ENCODE measurements at regions not wholly inside any gene's neighbourhood (a gene's known extent, or its start where the extent isn't known, plus 50 kb on each side); places are given as distances from the start of the nearest gene placed in this dataset.
"Not testable (repeated sequence)": the region's sequence is repeated elsewhere in the genome, so short reads cannot be mapped to it uniquely, and the experiment has no call there.

GRCh38 chr3:159401069-159401468 is 587.6 kb upstream of the IL12A start:
- H3K4me2 ChIP-seq (ENCODE audit: control insufficient read depth, extremely low read depth, insufficient read depth, low read depth, low read length), result no peak overlapping the region
- H3K4me1 ChIP-seq (ENCODE audit: control insufficient read depth, extremely low read depth, insufficient read depth, low read length), result no peaks in the 10 kb centered on the region
- H3K79me2 ChIP-seq (ENCODE audit: control insufficient read depth, insufficient read depth, low read length), result no peaks in the 10 kb centered on the region
- H3K27ac ChIP-seq (ENCODE audit: control insufficient read depth, insufficient read depth, low read length), result no peak overlapping the region
- H3K36me3 ChIP-seq (ENCODE audit: control insufficient read depth in 2 of 2, extremely low read depth in 1 of 2, insufficient read depth in 2 of 2, low read length in 2 of 2), result no peaks in the 10 kb centered on the region
- FAIRE-seq, result no peak
- no peak overlapping the region for H3K4me3 ChIP-seq (ENCODE audit: control insufficient read depth in 2 of 3, extremely low read depth in 1 of 3, insufficient read depth in 2 of 3, low read depth in 1 of 3, low read length in 3 of 3)
- H2AFZ ChIP-seq (ENCODE audit: control insufficient read depth, low read length), result no peak overlapping the region
- TF ChIP-seq, protein P1, sequence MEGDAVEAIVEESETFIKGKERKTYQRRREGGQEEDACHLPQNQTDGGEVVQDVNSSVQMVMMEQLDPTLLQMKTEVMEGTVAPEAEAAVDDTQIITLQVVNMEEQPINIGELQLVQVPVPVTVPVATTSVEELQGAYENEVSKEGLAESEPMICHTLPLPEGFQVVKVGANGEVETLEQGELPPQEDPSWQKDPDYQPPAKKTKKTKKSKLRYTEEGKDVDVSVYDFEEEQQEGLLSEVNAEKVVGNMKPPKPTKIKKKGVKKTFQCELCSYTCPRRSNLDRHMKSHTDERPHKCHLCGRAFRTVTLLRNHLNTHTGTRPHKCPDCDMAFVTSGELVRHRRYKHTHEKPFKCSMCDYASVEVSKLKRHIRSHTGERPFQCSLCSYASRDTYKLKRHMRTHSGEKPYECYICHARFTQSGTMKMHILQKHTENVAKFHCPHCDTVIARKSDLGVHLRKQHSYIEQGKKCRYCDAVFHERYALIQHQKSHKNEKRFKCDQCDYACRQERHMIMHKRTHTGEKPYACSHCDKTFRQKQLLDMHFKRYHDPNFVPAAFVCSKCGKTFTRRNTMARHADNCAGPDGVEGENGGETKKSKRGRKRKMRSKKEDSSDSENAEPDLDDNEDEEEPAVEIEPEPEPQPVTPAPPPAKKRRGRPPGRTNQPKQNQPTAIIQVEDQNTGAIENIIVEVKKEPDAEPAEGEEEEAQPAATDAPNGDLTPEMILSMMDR (optimal IDR thresholded peaks at IDR 0.05 in 1 of 3, IDR thresholded peaks at IDR 0.05 in 1 of 3, conservative IDR thresholded peaks at IDR 0.05 in 1 of 3; ENCODE audit: extremely low read depth in 1 of 3, insufficient read depth in 2 of 3, low read length in 3 of 3), result no peak
- TF ChIP-seq EZH2 (IDR thresholded peaks at IDR 0.05; ENCODE audit: low read length), result no peak
- H3K9ac ChIP-seq (ENCODE audit: control insufficient read depth, extremely low read depth, insufficient read depth, low read length), result no peak overlapping the region
- no peak for DNase-seq (ENCODE audit: low read depth, low spot score)
- H3K27me3 ChIP-seq (ENCODE audit: control insufficient read depth, extremely low read depth, insufficient read depth, low read length), result no peaks in the 10 kb centered on the region
- dilution Hi-C loops (cut with MboI; ENCODE audit: extremely low pct_ligation_motif_present, low sequenced_read_pairs), result no loop called here
- H3K9me3 ChIP-seq (ENCODE audit: control insufficient read depth, low read depth, low read length), result no peaks in the 10 kb centered on the region
- H4K20me1 ChIP-seq (ENCODE audit: control insufficient read depth, extremely low read depth, insufficient read depth, low read length), result no peaks in the 10 kb centered on the region
- no peaks in the 10 kb centered on the region for H3K9me1 ChIP-seq (ENCODE audit: control insufficient read depth, extremely low read depth, insufficient read depth, low read length)

DNA sequence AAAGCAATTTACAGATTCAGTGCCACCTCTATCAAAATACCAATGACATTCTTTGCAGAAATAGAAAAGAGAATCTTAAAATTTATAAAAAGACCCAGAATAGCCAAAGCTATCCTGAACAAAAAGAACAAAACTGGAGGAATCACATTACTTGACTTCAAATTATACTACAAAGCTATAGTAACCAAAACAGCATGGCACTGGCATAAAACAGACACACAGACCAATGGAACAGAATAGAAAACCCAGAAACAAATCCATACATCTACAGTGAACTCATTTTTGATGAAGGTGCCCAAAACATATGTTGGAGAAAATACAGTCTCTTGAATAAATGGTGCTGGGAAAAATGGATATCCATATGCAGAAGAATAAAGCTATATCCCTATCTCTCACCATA is 578.9 kb upstream of the IL12A start:
- H3K79me2 ChIP-seq (ENCODE audit: control insufficient read depth, insufficient read depth, low read length); H3K4me2 ChIP-seq (ENCODE audit: control insufficient read depth, extremely low read depth, insufficient read depth, low read depth, low read length); H3K27ac ChIP-seq (ENCODE audit: control insufficient read depth, insufficient read depth, low read length); H3K4me3 ChIP-seq (ENCODE audit: control insufficient read depth in 2 of 3, extremely low read depth in 1 of 3, insufficient read depth in 2 of 3, low read depth in 1 of 3, low read length in 3 of 3); dilution Hi-C loops (cut with MboI; ENCODE audit: extremely low pct_ligation_motif_present, low sequenced_read_pairs); H3K27me3 ChIP-seq (ENCODE audit: control insufficient read depth, extremely low read depth, insufficient read depth, low read length); DNase-seq (ENCODE audit: low read depth, low spot score); H4K20me1 ChIP-seq (ENCODE audit: control insufficient read depth, extremely low read depth, insufficient read depth, low read length); FAIRE-seq; H3K9me1 ChIP-seq (ENCODE audit: control insufficient read depth, extremely low read depth, insufficient read depth, low read length); H3K9ac ChIP-seq (ENCODE audit: control insufficient read depth, extremely low read depth, insufficient read depth, low read length); H3K4me1 ChIP-seq (ENCODE audit: control insufficient read depth, extremely low read depth, insufficient read depth, low read length); H3K9me3 ChIP-seq (ENCODE audit: control insufficient read depth, low read depth, low read length); H2AFZ ChIP-seq (ENCODE audit: control insufficient read depth, low read length); H3K36me3 ChIP-seq (ENCODE audit: control insufficient read depth in 2 of 2, extremely low read depth in 1 of 2, insufficient read depth in 2 of 2, low read length in 2 of 2): not testable (repeated sequence)

DNA sequence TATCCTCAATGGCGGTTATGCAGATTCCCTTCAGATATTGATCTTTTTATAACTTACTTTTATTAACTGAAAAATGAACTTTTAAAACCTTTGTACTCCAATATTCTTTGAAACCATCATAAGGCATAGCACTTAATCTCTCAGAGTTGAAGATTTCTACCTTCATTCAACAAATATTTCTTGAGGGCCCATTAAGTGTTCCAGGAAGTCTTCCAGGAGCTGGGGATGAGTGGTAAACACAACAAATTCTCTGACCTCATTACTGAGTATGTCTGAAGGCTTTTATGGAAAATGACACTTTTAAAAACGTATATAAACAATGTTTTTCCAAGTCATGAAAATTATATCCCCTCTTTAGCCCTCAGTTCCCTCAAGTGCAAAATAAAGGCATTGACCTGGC is 575.3 kb upstream of the IL12A start:
- H3K9ac ChIP-seq (ENCODE audit: control insufficient read depth, extremely low read depth, insufficient read depth, low read length), result no peak overlapping the region
- no peak overlapping the region for H3K27ac ChIP-seq (ENCODE audit: control insufficient read depth, insufficient read depth, low read length)
- no peaks in the 10 kb centered on the region for H3K4me1 ChIP-seq (ENCODE audit: control insufficient read depth, extremely low read depth, insufficient read depth, low read length)
- no peaks in the 10 kb centered on the region for H3K36me3 ChIP-seq (ENCODE audit: control insufficient read depth in 2 of 2, extremely low read depth in 1 of 2, insufficient read depth in 2 of 2, low read length in 2 of 2)
- no peak overlapping the region for H3K4me3 ChIP-seq (ENCODE audit: control insufficient read depth in 2 of 3, extremely low read depth in 1 of 3, insufficient read depth in 2 of 3, low read depth in 1 of 3, low read length in 3 of 3)
- H3K27me3 ChIP-seq (ENCODE audit: control insufficient read depth, extremely low read depth, insufficient read depth, low read length), result no peaks in the 10 kb centered on the region
- TF ChIP-seq, protein P1 (optimal IDR thresholded peaks at IDR 0.05 in 1 of 3, IDR thresholded peaks at IDR 0.05 in 1 of 3, conservative IDR thresholded peaks at IDR 0.05 in 1 of 3; ENCODE audit: extremely low read depth in 1 of 3, insufficient read depth in 2 of 3, low read length in 3 of 3), result no peak
- TF ChIP-seq EZH2 (IDR thresholded peaks at IDR 0.05; ENCODE audit: low read length), result no peak
- DNase-seq (ENCODE audit: low read depth, low spot score) (no peak), FAIRE-seq (no peak)
- no peak overlapping the region for H3K4me2 ChIP-seq (ENCODE audit: control insufficient read depth, extremely low read depth, insufficient read depth, low read depth, low read length)
- no peak overlapping the region for H2AFZ ChIP-seq (ENCODE audit: control insufficient read depth, low read length)
- H3K9me1 ChIP-seq (ENCODE audit: control insufficient read depth, extremely low read depth, insufficient read depth, low read length), result no peaks in the 10 kb centered on the region
- dilution Hi-C loops (cut with MboI; ENCODE audit: extremely low pct_ligation_motif_present, low sequenced_read_pairs), result no loop called here
- no peaks in the 10 kb centered on the region for H3K9me3 ChIP-seq (ENCODE audit: control insufficient read depth, low read depth, low read length)
- H3K79me2 ChIP-seq (ENCODE audit: control insufficient read depth, insufficient read depth, low read length), result no peaks in the 10 kb centered on the region
- H4K20me1 ChIP-seq (ENCODE audit: control insufficient read depth, extremely low read depth, insufficient read depth, low read length), result no peaks in the 10 kb centered on the region
